IMR-90 (cell line): ENCODE measurements at regions not wholly inside any gene's neighbourhood (a gene's known extent, or its start where the extent isn't known, plus 50 kb on each side); places are given as distances from the start of the nearest gene placed in this dataset.

Experiments
- ATAC-seq: fragments of 200-7000 bp; cut with Tn5 transposase; 2 replicates; pipeline ENCODE4 v1.9.1; 2020; ENCODE audit warnings: low read depth, mild to moderate bottlenecking, moderate library complexity
- BruUV-seq: library from RNA; stranded (reverse); fragments of 400-500 nt; replicated peaks from 2 replicates; lab custom pipeline; 2021; lab: Mats Ljungman, UMichigan
- CTCF ChIA-PET: fragments of 300-600 bp; formaldehyde crosslinking; extraction: SDS; loops from one replicate; lab custom pipeline; 2021; ENCODE audit warnings: antibody characterized with exemption; lab: Yijun Ruan, JAX
- POLR2A ChIA-PET: fragments of 300-600 bp; sonication (Branson Sonifier 250); formaldehyde crosslinking; loops from one replicate; lab custom pipeline; 2022; ENCODE audit warnings: antibody characterized with exemption; ENCODE audit not compliant: unreplicated experiment; lab: Charles Lee
- DNase-seq: peaks from one replicate; pipeline ENCODE4 v3.0.0; 2013
- H2AFZ ChIP-seq: replicated peaks from 2 replicates; pipeline ENCODE3; 2013; ENCODE audit warnings: low read length, mild to moderate bottlenecking; ENCODE audit not compliant: poor library complexity
- H2AK5ac ChIP-seq: 2 replicates; pipeline ENCODE4 v1.6.1; 2013; ENCODE audit warnings: low read depth, low read length, inconsistent platforms
- H2AK9ac ChIP-seq: replicated peaks from 2 replicates; pipeline ENCODE3; 2013; ENCODE audit warnings: mild to moderate bottlenecking, low read depth, low read length, moderate library complexity; ENCODE audit not compliant: poor library complexity
- H2BK120ac ChIP-seq: 2 replicates; pipeline ENCODE4 v1.6.1; 2013; ENCODE audit warnings: low read depth, low read length, inconsistent platforms
- H2BK15ac ChIP-seq: 3 replicates; pipeline ENCODE4 v1.6.1; 2013; ENCODE audit warnings: low read depth, low read length, inconsistent platforms
- H2BK20ac ChIP-seq: 2 replicates; pipeline ENCODE4 v1.6.1; 2013; ENCODE audit warnings: low read depth, mild to moderate bottlenecking, inconsistent platforms, low read length, moderate library complexity
- H2BK5ac ChIP-seq: 2 replicates; pipeline ENCODE4 v1.6.1; 2013; ENCODE audit warnings: mild to moderate bottlenecking, low read depth, low read length, inconsistent platforms; ENCODE audit not compliant: poor library complexity, severe bottlenecking
- H3K14ac ChIP-seq: replicated peaks from 2 replicates; pipeline ENCODE4 v1.6.1; 2013; ENCODE audit warnings: low read depth, low read length, inconsistent platforms
- H3K18ac ChIP-seq: 2 replicates; pipeline ENCODE4 v1.6.1; 2013; ENCODE audit warnings: low read depth, low read length, control low read depth
- H3K23ac ChIP-seq: 2 replicates; pipeline ENCODE4 v1.6.1; 2013; ENCODE audit warnings: low read depth, low read length, inconsistent platforms
- H3K27ac ChIP-seq: 2 replicates; pipeline ENCODE4 v1.5.1; 2013; ENCODE audit warnings: mild to moderate bottlenecking, control low read depth, low read length; ENCODE audit not compliant: insufficient read depth
- H3K27me3 ChIP-seq: 2 replicates; pipeline ENCODE4 v1.6.1; 2013; ENCODE audit warnings: low read length; ENCODE audit not compliant: control insufficient read depth, insufficient read depth
- H3K36me3 ChIP-seq: 2 replicates; pipeline ENCODE4 v1.6.1; 2013; ENCODE audit warnings: low read length, mixed read lengths; ENCODE audit not compliant: control insufficient read depth, insufficient read depth
- H3K4ac ChIP-seq: 2 replicates; pipeline ENCODE4 v1.6.1; 2013; ENCODE audit warnings: low read depth, low read length, inconsistent platforms
- H3K4me1 ChIP-seq: 2 replicates; pipeline ENCODE4 v1.6.1; 2013; ENCODE audit warnings: low read length, mixed read lengths; ENCODE audit not compliant: control insufficient read depth, insufficient read depth
- H3K4me2 ChIP-seq: 2 replicates; pipeline ENCODE4 v1.6.1; 2013; ENCODE audit warnings: low read depth, mild to moderate bottlenecking, control low read depth, low read length, moderate library complexity
- H3K4me3 ChIP-seq: 2 replicates; pipeline ENCODE4 v1.5.1; 2013; ENCODE audit warnings: low read depth, mild to moderate bottlenecking, control low read depth, low read length, moderate library complexity; ENCODE audit not compliant: insufficient read depth
- H3K56ac ChIP-seq: 2 replicates; pipeline ENCODE4 v1.6.1; 2013; ENCODE audit warnings: low read length, inconsistent platforms; ENCODE audit not compliant: insufficient read depth; ENCODE audit errors: extremely low read depth
- H3K79me1 ChIP-seq, 2 experiments: 2 replicates each; pipeline ENCODE4 v1.6.1; 2013; ENCODE audit warnings: low read length in 2 of 2, inconsistent platforms in 1 of 2, low read depth in 1 of 2
- H3K9ac ChIP-seq: 2 replicates; pipeline ENCODE4 v1.6.1; 2013; ENCODE audit warnings: low read depth, low read length, control low read depth
- H3K9me1 ChIP-seq: 2 replicates; pipeline ENCODE4 v1.6.1; 2013; ENCODE audit warnings: low read length, inconsistent platforms; ENCODE audit not compliant: insufficient read depth
- H3K9me3 ChIP-seq: 2 replicates; pipeline ENCODE4 v1.6.1; 2013; ENCODE audit warnings: low read length; ENCODE audit not compliant: control insufficient read depth, insufficient read depth
- H4K20me1 ChIP-seq: 2 replicates; pipeline ENCODE4 v1.6.1; 2013; ENCODE audit warnings: low read length, inconsistent platforms; ENCODE audit not compliant: insufficient read depth
- H4K5ac ChIP-seq: 2 replicates; pipeline ENCODE4 v1.6.1; 2013; ENCODE audit warnings: mild to moderate bottlenecking, low read depth, low read length, control low read depth
- H4K8ac ChIP-seq, 2 experiments: 2 replicates each; pipeline ENCODE4 v1.6.1; 2013; ENCODE audit warnings: low read depth in 2 of 2, low read length in 2 of 2, control low read depth in 1 of 2, inconsistent platforms in 1 of 2
- H4K91ac ChIP-seq: 2 replicates; pipeline ENCODE4 v1.6.1; 2013; ENCODE audit warnings: low read depth, low read length, inconsistent platforms; ENCODE audit not compliant: insufficient read depth
- BHLHE40 ChIP-seq: fragments of 150-350 bp; IDR thresholded peaks from 2 replicates; pipeline ENCODE4 v1.6.1; 2016; ENCODE audit warnings: mild to moderate bottlenecking, low read depth, low read length
- CTCF ChIP-seq: conservative IDR thresholded peaks from 2 replicates; pipeline ENCODE4 v1.5.1; 2012; ENCODE audit warnings: mild to moderate bottlenecking, low read depth, low read length, improper control_type of control experiment
- FOS ChIP-seq: fragments of 150-350 bp; IDR thresholded peaks from 2 replicates; pipeline ENCODE4 v1.6.1; 2016; ENCODE audit warnings: low read depth, low read length
- MAFK ChIP-seq: IDR thresholded peaks from 2 replicates; pipeline ENCODE4 v1.6.1; 2012; ENCODE audit warnings: low read depth, low read length, improper control_type of control experiment
- MXI1 ChIP-seq: IDR thresholded peaks from 2 replicates; pipeline ENCODE4 v1.6.1; 2012; ENCODE audit warnings: low read depth, mild to moderate bottlenecking, low read length, moderate library complexity, borderline replicate concordance
- RAD21 ChIP-seq: IDR thresholded peaks from 2 replicates; pipeline ENCODE4 v1.6.1; 2012; ENCODE audit warnings: low read length, improper control_type of control experiment
- RFX5 ChIP-seq: IDR thresholded peaks from 2 replicates; pipeline ENCODE4 v1.8.0; 2012; ENCODE audit warnings: low read depth, mild to moderate bottlenecking, low read length, moderate library complexity
- SMC3 ChIP-seq: fragments of 150-350 bp; IDR thresholded peaks from 2 replicates; pipeline ENCODE4 v1.6.1; 2016; ENCODE audit warnings: low read depth, mild to moderate bottlenecking, antibody characterized with exemption, low read length, moderate library complexity
- WGBS, 2 experiments: methylation state at CpG; one replicate each; pipeline versions ENCODE4 v1.1.5 to v1.1.7; 2013; ENCODE audit warnings: missing lambda C conversion rate in 2 of 2; ENCODE audit not compliant: insufficient read length in 1 of 2; ENCODE audit errors: extremely low coverage in 2 of 2; 5-methylcytosine and 5-hydroxymethylcytosine counted together
- dilution Hi-C: fragments of 300-500 bp; cut with HindIII; formaldehyde crosslinking; loops from one replicate; pipeline ENCODE4 v1.14.3; 2018; ENCODE audit warnings: low sequenced_read_pairs; ENCODE audit not compliant: unreplicated experiment
- in situ Hi-C: fragments of 300-500 bp; cut with MboI; formaldehyde crosslinking; loops from 3 replicates; pipeline ENCODE4 v1.14.3; 2019; ENCODE audit warnings: low sequenced_read_pairs, inconsistent platforms, mixed read lengths
- intact Hi-C: fragments of 100-400 bp; cut with micrococcal nuclease; formaldehyde crosslinking; loops from 2 replicates; pipeline ENCODE4 v1.10.0; 2022

- Histone ChIP-seq H3K27me3 (peaks cover 17% of the 10 kb centered on the region), H2BK15ac (no peak overlapping the region), H3K56ac (no peak overlapping the region), H2BK120ac (no peak overlapping the region), H4K91ac (no peak overlapping the region), H3K14ac (no peak overlapping the region), H3K9ac (no peak overlapping the region), H2AK5ac (no peak overlapping the region), H2AFZ (no peak overlapping the region), H3K23ac (no peak overlapping the region), H4K5ac (no peak overlapping the region), H3K9me1 (no peaks in the 10 kb centered on the region), H3K4me1 (no peaks in the 10 kb centered on the region), H3K36me3 (no peaks in the 10 kb centered on the region), H3K4me2 (no peak overlapping the region), H3K4me3 (no peak overlapping the region), H4K20me1 (no peaks in the 10 kb centered on the region), H2AK9ac (no peak overlapping the region), H4K8ac (no peak overlapping the region), H2BK5ac (no peak overlapping the region), H3K18ac (no peak overlapping the region), H3K79me1 (no peaks in the 10 kb centered on the region), H2BK20ac (no peak overlapping the region), H3K4ac (no peak overlapping the region), H3K9me3 (no peaks in the 10 kb centered on the region; the same call in 1 of the 2 replicates), H3K27ac (no peak overlapping the region)
- no TSS peak for BruUV-seq
- in situ Hi-C loops (no loop called here), dilution Hi-C loops (no loop called here), intact Hi-C loops (no loop called here)
- DNase-seq (no peak), ATAC-seq (no peak)
- POLR2A ChIA-PET: no interaction called here
- CTCF ChIA-PET: interaction anchor here (0.6 kb wide), 1 partner anchor 722 kb away, joined by 4 read pairs; no protein-coding TSS in a partner anchor
- TF ChIP-seq MAFK: no peak
- TF ChIP-seq RFX5: no peak
- TF ChIP-seq MXI1: no peak
- no peak for TF ChIP-seq CTCF
- TF ChIP-seq SMC3: no peak
- no peak for TF ChIP-seq FOS
- TF ChIP-seq RAD21: no peak
- no peak for TF ChIP-seq BHLHE40
- 82% methylated on average over 2 of the region's 5 CpGs; no CpG with 5 or more reads in 1 of the 2 experiments for WGBS, 2 experiments
Observed at GRCh38 chr10:28761084-28761846, 83.9 kb downstream of the BAMBI start.
